22Rv1 (cell line): ENCODE measurements at regions not wholly inside any gene's neighbourhood (a gene's known extent, or its start where the extent isn't known, plus 50 kb on each side); places are given as distances from the start of the nearest gene placed in this dataset.

Source experiments
- CTCF ChIP-seq: fragments of 450-650 bp; IDR thresholded peaks from 2 replicates; pipeline ENCODE4 v1.5.1; 2017; ENCODE audit warnings: mild to moderate bottlenecking
- ZFX ChIP-seq: fragments of 450-650 bp; IDR thresholded peaks from 2 replicates; pipeline ENCODE4 v1.6.1; 2017; ENCODE audit warnings: antibody characterized with exemption, borderline replicate concordance

GRCh38 chr9:109681301-109681700, 98.7 kb upstream of the PALM2AKAP2 start:
- TF ChIP-seq CTCF (no peak), ZFX (no peak)
